ENCODE measurements at regions not wholly inside any gene's neighbourhood (a gene's known extent, or its start where the extent isn't known, plus 50 kb on each side); places are given as distances from the start of the nearest gene placed in this dataset.
A peak's percentile ranks its signal among the peaks of the same experiment; 100 is the strongest.

DNA sequence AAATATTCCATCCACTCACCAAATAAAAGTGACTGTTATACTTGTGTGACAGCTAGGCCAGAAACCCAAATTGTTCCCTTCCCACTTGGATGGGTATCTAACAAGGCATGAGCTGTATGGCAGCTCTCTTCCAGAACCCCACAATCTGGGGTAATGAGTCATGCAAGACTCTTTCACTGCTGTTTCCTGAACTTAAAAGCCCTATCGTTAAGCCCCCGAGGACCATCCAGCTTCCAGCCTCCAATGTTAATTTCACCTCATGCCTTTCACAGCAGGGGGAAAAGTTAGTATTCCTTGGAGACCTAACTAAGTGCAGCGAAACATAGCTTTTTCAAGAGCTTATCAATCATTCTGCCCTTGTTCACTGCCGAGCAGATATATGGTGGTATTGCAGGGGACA is 368.6 kb upstream of the HSFY2 start:
- DNase-seq (ENCODE audit: low read depth): no peak

GRCh38 chrY:19140285-19140920 is 366.9 kb upstream of the HSFY2 start:
- no peak for DNase-seq (ENCODE audit: low read depth)

GRCh38 chrY:19134426-19134825 is 360.9 kb upstream of the HSFY2 start:
- no peak for DNase-seq (ENCODE audit: low read depth)

DNA sequence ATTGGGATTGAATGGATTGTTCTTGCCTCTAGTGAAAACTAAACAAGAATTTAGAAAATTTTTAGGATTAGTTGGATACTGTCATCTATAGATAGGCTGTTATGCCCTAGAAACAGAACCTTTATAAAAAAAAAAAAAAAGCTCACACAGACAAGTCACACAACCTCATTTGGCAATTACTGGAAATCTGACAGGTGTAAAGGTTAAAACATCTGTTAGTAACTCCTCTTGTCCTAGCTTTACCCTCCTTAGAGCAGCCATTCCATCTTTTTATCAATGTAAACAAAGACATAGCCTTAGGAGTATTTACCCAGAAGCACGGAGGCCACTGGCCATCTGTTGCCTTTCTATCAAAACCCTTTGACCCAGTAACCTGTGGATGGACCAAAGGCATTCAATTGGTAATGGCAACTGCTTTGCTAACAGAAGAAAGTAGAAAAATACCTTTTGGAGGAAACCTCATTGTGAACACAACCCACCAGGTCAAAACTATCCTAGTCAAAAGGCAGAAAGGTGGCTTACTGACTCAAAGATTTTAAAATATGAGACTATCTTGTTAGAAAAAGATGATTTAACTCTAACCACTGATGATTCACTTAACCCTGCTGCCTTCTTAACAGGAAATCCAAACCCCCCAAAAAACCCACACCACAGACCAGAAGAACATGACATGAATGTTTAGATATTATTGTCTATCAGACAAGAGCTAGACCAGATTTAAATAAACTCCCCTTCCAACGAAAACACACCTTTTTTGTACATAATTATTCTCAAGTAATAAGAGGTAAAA is 357.2 kb upstream of the HSFY2 start:
- DNase-seq (ENCODE audit: low read depth): no peak

- DNase-seq (ENCODE audit: low read depth): no peak
Observed at GRCh38 chrY:19126889-19127288, 353.4 kb upstream of the HSFY2 start.

DNA sequence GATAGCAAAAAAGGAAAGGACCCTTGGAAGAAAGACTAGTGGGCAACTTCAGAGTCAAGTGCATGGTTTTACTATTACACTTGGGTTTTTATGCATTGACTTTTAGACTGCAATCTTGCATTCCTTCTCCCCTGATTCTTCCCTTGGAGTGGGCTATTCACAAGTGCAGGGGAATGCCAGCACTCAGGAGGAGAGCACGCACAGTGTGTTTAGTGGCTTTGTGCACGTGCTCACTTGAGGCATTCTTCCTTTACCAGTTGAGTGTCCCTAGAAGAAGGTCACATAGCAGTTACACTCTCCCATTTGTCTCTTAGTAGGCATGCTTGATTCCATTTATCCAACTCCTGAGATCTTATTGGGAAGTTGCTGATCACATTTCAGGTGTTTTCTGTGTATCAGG is 351.1 kb upstream of the HSFY2 start:
- DNase-seq (ENCODE audit: low read depth): no peak

DNA sequence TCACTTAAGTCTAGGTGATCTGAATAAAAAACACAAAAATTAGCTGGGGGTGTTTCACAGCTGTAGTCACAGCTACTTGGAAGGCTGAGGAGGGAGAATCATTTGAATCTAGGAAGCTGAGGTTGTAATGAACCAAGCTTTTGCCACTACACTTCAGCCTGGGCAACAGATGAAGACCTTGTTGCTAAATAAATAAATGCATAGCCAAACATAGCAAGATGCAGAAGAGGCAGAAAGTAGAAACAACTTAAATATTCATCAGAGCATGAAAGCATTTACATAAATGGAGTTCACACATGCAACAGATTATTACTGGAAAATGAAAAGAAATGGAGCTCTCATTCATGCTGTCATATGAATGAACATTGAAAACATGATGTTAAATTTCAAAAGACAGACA is 348.9 kb upstream of the HSFY2 start:
- DNase-seq (ENCODE audit: low read depth): no peak

DNA sequence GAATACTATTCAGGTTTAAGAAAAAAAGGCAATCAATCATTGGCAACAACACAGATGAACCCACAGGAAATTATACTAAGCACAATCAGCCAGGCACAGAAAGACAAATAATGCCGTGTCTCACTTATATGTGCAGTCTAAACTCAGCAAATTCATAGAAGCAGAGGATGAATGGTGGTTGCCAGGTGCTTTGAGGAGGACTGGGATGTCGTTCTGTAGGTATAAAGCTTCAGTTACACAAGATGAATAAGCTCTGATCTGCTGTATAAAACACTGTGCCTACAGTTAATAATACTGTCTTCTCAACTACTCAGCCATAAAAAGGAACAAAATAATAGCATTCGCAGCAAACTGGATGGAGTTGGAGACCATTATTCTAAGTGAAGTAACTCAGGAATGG is 324.8 kb upstream of the HSFY2 start:
- no peak for DNase-seq (ENCODE audit: low read depth)

DNA sequence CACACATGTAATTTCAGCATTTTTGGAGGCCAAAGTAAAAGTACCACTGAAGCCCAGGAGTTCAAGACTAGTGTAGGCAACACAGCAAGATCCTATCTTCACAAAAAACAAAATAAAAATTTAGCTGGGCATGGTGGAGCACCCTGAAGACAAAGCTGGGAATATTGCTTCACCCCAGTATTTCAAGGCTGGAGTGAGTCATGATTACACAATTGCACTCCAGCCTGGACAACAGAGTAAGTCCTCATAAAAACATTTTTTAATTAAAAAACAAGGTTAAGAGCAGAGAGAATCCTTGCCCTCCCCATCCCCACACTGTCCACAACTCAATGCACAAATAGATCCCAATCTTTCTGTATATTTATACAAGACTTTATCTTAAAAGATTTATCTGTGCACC is 321.9 kb upstream of the HSFY2 start:
- peak; percentile 1 for DNase-seq (ENCODE audit: low read depth)

- no peak for DNase-seq (ENCODE audit: low read depth)
Observed at GRCh38 chrY:19083006-19083405, 309.5 kb upstream of the HSFY2 start.

DNA sequence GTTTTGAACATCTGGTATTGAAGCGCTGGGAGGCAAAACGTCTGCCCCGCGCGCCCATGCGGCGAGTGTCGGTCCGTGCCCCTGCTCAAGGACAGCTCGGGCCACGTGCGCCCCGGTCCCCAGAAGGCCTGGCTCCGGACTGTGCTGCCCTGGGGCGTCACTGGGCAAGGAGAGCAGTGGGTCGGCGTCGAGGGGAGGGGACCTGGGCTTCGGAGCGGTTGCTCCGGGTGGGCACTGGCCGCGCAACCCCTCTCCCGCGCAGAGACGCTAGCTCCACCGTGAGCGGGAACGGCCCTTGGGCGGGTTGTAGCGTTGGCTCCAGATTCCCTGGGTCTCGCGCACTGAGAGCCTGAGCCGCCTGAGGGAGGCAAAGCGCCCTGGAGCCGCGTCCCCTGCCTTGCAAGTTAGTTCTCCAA is 304.2 kb upstream of the HSFY2 start:
- DNase-seq (ENCODE audit: low read depth): no peak

DNA sequence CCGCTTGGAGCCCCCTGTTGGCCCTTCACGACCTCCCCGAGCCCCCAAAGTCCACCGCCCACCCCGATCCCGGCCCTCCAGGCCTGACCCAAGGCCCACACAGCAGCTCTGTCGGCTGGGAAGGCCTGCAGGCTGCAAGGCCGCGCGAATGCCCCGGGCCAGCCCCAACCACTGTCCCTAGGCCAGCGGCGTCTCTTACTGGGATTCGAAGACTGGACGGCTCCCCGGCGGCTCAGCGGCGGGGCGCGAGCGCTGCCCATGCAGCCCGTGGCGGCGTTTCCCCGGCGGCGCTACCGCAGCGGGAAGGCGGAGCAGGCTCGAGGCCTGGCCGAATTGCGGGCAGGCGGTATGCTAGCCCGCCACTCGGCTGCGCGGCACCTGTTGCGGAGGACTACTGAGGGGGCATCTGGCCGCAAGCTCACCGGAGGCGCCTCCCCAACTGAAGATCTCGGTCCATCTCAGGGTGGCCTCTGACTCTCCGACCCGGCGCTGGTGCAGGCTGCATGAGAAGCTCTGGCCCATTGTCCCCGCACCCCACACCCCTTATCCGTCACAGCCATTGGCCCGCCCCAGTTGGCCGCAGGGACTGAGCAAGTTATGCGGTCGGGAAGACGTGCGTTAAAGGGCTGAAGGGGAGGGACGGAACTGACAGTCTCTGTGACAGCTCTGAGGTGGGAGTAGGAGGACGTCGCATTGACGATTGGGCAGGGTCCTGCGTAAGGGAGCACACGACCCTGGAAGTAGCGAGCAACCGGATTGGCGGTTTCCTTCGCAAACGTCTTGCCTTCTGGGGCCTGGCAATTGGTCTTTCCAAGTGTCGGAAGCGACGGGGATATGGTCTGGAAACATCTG is 303.5 kb upstream of the HSFY2 start:
- DNase-seq (ENCODE audit: low read depth): peak; percentile 35

- DNase-seq (ENCODE audit: low read depth): peak; percentile 68
Observed at GRCh38 chrY:19075471-19076253, 302.1 kb upstream of the HSFY2 start.

GRCh38 chrY:19067435-19067834 is 293.9 kb upstream of the HSFY2 start:
- no peak for DNase-seq (ENCODE audit: low read depth)

- DNase-seq (ENCODE audit: low read depth): no peak
Observed at GRCh38 chrY:19066447-19067190, 293.1 kb upstream of the HSFY2 start.

GRCh38 chrY:19065119-19065518 is 291.6 kb upstream of the HSFY2 start:
- DNase-seq (ENCODE audit: low read depth): no peak

DNA sequence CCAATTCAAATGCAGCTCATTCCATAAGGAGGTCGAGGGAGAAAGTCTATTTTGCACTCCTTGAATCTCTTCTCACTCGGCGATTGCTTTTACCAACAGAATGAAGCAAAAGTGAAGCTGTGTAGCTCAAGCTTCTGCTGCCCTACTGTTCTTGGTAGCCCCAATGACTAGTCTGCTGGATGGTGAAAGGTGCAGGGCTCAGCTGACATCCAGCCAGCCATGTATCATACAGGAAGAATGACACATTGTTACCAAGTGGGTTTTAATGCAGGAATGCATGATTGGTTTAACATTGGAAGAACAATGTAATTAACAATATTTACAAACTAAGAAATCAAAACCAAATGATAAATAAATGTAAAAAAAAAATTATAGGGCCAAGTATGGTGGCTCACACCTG is 286.2 kb upstream of the HSFY2 start:
- peak; percentile 54 for DNase-seq (ENCODE audit: low read depth)

- no peak for DNase-seq (ENCODE audit: low read depth)
Observed at GRCh38 chrY:19058831-19059370, 285.4 kb upstream of the HSFY2 start.

GRCh38 chrY:19056138-19056469 is 282.6 kb upstream of the HSFY2 start:
- DNase-seq (ENCODE audit: low read depth): no peak

DNA sequence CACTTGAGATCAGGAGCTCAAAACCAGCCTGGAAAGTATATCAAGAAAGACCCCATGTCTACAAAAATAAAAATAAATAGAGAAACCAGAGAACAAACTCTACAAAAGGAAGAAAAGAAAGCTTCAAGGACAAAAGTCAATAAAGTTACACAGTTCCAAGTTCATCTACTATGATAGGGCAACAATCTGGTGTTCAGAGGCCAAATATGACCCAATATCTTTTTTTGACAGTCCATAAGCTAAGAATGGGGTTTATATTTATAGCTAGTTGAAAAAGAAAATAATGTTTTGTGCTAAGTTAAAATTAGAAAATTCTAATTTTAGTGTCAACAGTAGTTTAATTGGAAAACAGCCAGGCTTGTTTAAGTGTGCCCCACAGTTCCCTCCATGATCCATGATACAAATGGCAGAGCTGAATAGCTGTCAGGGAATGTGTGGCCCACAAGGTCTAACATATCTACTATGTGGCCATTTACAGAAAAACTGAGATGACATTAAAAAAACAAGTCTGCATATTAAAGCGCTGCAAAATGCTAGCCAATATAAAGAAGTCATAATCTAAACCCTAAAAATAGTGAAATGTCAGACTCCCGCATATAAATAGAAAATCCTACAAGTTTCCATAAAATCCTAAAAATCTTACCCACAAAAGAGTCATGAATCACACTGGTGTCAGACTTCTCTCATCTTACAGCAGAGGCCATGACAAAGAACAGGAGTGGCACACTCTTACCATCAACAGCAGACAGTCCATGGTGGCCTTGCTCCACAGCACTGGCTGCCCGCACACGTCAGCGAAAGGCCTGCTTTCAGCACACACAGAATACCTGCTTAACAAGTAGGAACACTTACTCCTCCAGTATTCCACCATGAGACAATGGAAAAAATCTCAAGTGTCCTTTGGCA is 281.9 kb upstream of the HSFY2 start:
- no peak for DNase-seq (ENCODE audit: low read depth)
